ENCODE measurements at regions not wholly inside any gene's neighbourhood (a gene's known extent, or its start where the extent isn't known, plus 50 kb on each side); places are given as distances from the start of the nearest gene placed in this dataset.
"Not testable (repeated sequence)": the region's sequence is repeated elsewhere in the genome, so short reads cannot be mapped to it uniquely, and the experiment has no call there.

GRCh38 chr2:67156796-67157195 lies 240.3 kb upstream of the ETAA1 start:
- H3K4me1 ChIP-seq (ENCODE audit: insufficient read depth, low read length): no peaks in the 10 kb centered on the region
- H3K9ac ChIP-seq (ENCODE audit: low read depth, low read length): no peak overlapping the region
- H3K36me3 ChIP-seq (ENCODE audit: insufficient read depth, low read length): no peaks in the 10 kb centered on the region
- H3K9me3 ChIP-seq (ENCODE audit: control insufficient read depth, insufficient read depth, low read length): no peaks in the 10 kb centered on the region; the same call in 1 of the 2 replicates

GRCh38 chr2:67158718-67159117 lies 238.4 kb upstream of the ETAA1 start:
- Histone ChIP-seq H3K9me3 (ENCODE audit: control insufficient read depth, insufficient read depth, low read length) (no peaks in the 10 kb centered on the region), H3K4me1 (ENCODE audit: insufficient read depth, low read length) (no peaks in the 10 kb centered on the region), H3K9ac (ENCODE audit: low read depth, low read length) (no peak overlapping the region), H3K36me3 (ENCODE audit: insufficient read depth, low read length) (no peaks in the 10 kb centered on the region)

- H3K9ac ChIP-seq (ENCODE audit: low read depth, low read length): no peak overlapping the region
- no peaks in the 10 kb centered on the region for H3K9me3 ChIP-seq (ENCODE audit: control insufficient read depth, insufficient read depth, low read length)
- no peaks in the 10 kb centered on the region for H3K4me1 ChIP-seq (ENCODE audit: insufficient read depth, low read length)
- H3K36me3 ChIP-seq (ENCODE audit: insufficient read depth, low read length): no peaks in the 10 kb centered on the region
Observed at GRCh38 chr2:67159929-67160328, 237.2 kb upstream of the ETAA1 start.

DNA sequence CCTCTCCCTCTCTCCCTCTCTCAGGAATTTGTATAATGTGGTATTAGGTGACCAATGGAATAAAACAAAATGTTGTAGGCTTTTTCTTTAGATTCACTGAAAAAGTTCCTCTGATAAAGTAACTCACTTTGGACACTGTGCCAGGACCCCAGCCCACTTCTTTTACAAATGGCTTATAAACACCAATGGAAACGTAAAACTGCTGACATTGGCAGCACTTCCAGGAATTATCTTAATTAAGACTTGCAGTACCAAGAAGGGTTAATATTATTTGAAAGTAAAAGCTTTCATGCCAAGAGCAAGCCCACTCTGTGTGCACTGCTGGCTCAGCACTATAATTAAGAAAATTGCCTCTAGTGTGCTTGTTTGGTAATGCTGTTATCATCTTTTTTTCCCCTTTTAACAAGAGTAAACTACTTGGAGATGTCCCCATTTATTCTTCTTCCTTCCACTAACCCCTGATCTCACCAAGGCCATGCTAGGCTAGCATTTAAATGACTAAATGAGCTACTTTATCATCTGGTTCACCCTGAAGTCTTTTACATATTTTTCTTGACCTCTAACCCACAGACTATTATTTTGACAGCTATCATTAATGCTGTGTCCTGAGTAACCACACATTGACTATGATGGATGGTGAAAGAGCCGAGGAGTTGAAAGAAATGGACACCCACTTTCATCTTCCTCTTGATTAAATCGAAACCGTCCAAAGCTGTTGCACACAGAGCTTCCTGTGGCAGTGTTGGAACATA lies 232.2 kb upstream of the ETAA1 start:
- H3K36me3 ChIP-seq (ENCODE audit: insufficient read depth, low read length): no peaks in the 10 kb centered on the region
- no peaks in the 10 kb centered on the region for H3K4me1 ChIP-seq (ENCODE audit: insufficient read depth, low read length)
- H3K9me3 ChIP-seq (ENCODE audit: control insufficient read depth, insufficient read depth, low read length): no peaks in the 10 kb centered on the region
- H3K9ac ChIP-seq (ENCODE audit: low read depth, low read length): no peak overlapping the region

DNA sequence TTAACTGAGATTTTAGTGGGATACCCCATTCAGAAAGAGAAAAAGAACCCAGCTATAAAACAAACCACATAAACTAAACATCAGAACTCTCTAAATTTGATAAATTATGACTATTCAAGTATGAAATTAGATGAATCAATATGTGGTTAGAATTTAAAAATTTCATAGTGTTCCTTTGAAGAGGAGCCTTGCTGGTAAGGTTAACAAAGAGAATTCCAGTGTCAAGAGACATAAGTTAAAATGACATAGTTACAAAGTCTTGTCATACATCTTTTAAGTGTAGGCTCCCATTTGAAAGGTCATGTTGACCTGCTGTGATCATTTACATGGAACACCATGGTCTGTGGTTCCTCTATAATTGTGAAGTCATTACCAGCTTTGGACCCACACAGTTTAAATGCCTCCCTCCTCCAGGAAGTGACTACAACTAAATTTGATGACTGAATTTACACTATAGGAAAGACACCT lies 231.6 kb upstream of the ETAA1 start:
- Histone ChIP-seq H3K9ac (ENCODE audit: low read depth, low read length) (no peak overlapping the region), H3K4me1 (ENCODE audit: insufficient read depth, low read length) (no peaks in the 10 kb centered on the region), H3K9me3 (ENCODE audit: control insufficient read depth, insufficient read depth, low read length) (no peaks in the 10 kb centered on the region), H3K36me3 (ENCODE audit: insufficient read depth, low read length) (no peaks in the 10 kb centered on the region)

DNA sequence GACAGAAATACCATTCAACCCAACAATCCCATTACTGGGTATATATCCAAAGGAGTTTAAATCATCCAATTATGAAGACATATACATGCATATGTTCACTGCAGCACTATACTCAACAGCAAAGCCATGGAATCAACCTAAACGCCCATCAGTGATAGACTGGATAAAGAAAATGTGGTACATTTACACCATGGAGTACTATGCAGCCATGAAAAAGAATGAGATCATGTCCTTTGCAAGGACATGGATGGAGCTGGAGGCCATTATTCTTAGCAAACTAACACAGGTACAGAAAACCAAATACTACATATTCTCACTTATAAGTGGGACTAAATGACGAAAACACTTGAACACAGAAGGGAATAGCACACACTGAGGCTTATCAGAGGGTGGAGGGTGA lies 230.6 kb upstream of the ETAA1 start:
- not testable (repeated sequence) for H3K9me3 ChIP-seq (ENCODE audit: control insufficient read depth, insufficient read depth, low read length); H3K4me1 ChIP-seq (ENCODE audit: insufficient read depth, low read length); H3K9ac ChIP-seq (ENCODE audit: low read depth, low read length); H3K36me3 ChIP-seq (ENCODE audit: insufficient read depth, low read length)

GRCh38 chr2:67169417-67170140 lies 227.6 kb upstream of the ETAA1 start:
- Histone ChIP-seq H3K9ac (ENCODE audit: low read depth, low read length) (no peak overlapping the region), H3K9me3 (ENCODE audit: control insufficient read depth, insufficient read depth, low read length) (no peaks in the 10 kb centered on the region), H3K4me1 (ENCODE audit: insufficient read depth, low read length) (no peaks in the 10 kb centered on the region), H3K36me3 (ENCODE audit: insufficient read depth, low read length) (no peaks in the 10 kb centered on the region)

DNA sequence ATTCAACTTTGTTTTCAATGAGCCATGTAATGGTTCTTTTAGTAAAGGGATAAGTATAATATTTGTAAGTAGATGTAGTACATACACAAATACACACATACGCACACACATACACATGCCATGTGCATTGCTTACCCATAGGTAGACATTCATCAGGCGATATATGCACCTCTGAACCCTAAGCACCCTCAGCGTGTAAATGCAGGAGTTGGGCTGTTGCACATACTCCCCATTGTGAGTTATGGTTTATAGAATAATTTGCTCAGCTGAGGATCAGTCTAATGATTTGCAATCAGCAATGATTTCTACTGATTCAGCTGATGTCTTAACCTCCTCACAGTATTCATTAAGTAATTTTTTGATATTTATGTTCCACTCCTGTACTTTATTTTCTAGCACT lies 217.6 kb upstream of the ETAA1 start:
- Histone ChIP-seq H3K9me3 (ENCODE audit: control insufficient read depth, insufficient read depth, low read length) (no peaks in the 10 kb centered on the region), H3K4me1 (ENCODE audit: insufficient read depth, low read length) (no peaks in the 10 kb centered on the region), H3K9ac (ENCODE audit: low read depth, low read length) (no peak overlapping the region), H3K36me3 (ENCODE audit: insufficient read depth, low read length) (no peaks in the 10 kb centered on the region)

DNA sequence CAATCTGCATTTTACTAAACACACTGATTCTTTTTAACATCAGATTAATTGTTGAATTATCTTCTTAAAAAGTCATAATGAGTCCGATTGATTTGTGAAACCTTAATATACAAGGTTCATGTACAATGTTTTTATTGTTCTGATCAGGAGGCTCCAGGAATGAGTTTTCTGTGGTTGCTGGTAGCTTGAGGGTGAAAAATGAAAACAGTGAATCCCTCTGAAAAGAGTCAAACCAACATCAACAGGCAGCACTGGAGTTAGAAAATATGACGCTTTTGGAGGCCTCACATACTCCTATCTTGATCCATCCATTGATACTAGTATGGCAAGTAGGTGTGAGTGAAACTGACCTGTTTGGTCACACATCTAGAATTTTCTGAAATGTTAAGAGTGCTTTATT lies 216.3 kb upstream of the ETAA1 start:
- no peaks in the 10 kb centered on the region for H3K9me3 ChIP-seq (ENCODE audit: control insufficient read depth, insufficient read depth, low read length)
- H3K4me1 ChIP-seq (ENCODE audit: insufficient read depth, low read length): no peaks in the 10 kb centered on the region
- H3K9ac ChIP-seq (ENCODE audit: low read depth, low read length): no peak overlapping the region
- H3K36me3 ChIP-seq (ENCODE audit: insufficient read depth, low read length): no peaks in the 10 kb centered on the region

DNA sequence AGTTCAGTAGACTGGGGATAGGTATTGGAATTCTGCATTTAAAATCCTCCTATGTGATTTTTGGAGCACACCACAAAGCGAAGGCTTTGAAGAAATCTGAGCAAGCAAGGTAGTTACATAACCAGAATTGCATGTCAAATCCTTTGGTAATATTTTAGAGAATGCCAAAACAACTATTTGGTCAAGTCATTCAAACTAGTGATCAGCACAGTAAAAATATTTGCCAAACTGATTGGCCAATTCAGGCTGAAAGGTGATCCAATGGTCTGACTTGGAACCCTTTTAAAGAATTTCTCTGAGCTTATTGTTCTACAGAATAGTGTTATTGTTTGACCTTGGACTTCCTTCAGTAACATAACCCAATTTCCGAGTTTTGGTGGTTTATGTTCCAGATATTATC lies 214.2 kb upstream of the ETAA1 start:
- no peaks in the 10 kb centered on the region for H3K36me3 ChIP-seq (ENCODE audit: insufficient read depth, low read length)
- no peaks in the 10 kb centered on the region for H3K9me3 ChIP-seq (ENCODE audit: control insufficient read depth, insufficient read depth, low read length)
- no peaks in the 10 kb centered on the region for H3K4me1 ChIP-seq (ENCODE audit: insufficient read depth, low read length)
- H3K9ac ChIP-seq (ENCODE audit: low read depth, low read length): no peak overlapping the region

DNA sequence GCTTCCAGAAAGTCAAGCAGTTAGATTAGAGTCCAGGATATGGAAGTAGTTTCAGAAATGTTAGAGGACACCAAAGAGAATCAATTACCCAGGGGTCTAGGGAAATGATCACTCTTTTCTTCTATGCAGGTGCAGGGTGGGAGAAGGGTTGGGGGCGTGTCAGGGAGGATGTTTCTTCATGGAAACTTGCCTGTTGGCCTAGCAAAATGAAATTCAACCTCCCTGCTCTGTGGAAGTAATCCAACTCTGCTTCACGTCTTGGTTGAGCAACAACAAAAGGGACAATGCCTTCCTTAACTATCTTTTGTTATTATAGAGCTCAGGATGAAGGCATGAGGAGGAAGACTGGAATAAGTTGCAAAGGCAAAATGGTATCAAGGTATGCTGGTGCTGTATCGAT lies 210.8 kb upstream of the ETAA1 start:
- H3K9me3 ChIP-seq (ENCODE audit: control insufficient read depth, insufficient read depth, low read length): no peaks in the 10 kb centered on the region
- no peaks in the 10 kb centered on the region for H3K36me3 ChIP-seq (ENCODE audit: insufficient read depth, low read length)
- H3K4me1 ChIP-seq (ENCODE audit: insufficient read depth, low read length): no peaks in the 10 kb centered on the region
- H3K9ac ChIP-seq (ENCODE audit: low read depth, low read length): no peak overlapping the region

DNA sequence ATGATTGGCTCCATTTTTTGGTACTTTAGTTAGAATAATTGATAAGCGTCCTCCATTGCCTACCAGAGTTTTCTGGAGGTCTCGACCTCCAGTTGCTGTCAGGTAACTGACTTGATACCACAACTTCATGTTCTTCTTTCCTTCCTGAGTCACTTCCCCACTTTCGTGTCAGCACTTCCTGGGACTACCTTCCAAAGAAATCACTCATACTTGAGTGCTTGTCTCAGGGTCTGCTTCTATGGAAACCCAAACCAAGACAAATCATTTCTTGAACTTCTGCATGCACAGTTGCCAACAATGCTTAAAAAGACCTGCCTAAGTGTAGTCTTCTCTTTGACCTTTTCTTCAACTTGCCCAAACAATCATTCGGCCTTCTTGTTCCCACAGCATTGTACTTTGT lies 210.3 kb upstream of the ETAA1 start:
- H3K9me3 ChIP-seq (ENCODE audit: control insufficient read depth, insufficient read depth, low read length): no peaks in the 10 kb centered on the region
- no peaks in the 10 kb centered on the region for H3K36me3 ChIP-seq (ENCODE audit: insufficient read depth, low read length)
- no peaks in the 10 kb centered on the region for H3K4me1 ChIP-seq (ENCODE audit: insufficient read depth, low read length)
- H3K9ac ChIP-seq (ENCODE audit: low read depth, low read length): no peak overlapping the region

DNA sequence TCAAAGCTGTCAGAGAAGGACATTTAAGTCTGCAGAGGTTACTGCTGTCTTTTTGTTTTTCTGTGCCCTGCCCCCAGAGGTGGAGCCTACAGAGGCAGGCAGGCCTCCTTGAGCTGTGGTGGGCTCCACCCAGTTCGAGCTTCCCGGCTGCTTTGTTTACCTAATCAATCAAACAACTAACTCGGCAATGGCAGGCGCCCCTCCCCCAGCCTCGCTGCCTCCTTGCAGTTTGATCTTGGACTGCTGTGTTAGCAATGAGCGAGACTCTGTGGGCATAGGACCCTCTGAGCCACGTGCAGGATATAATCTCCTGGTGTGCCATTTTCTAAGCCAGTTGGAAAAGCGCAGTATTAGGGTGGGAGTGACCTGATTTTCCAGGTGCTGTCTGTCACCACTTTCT lies 201.8 kb upstream of the ETAA1 start:
- not testable (repeated sequence) for H3K9me3 ChIP-seq (ENCODE audit: control insufficient read depth, insufficient read depth, low read length); H3K9ac ChIP-seq (ENCODE audit: low read depth, low read length); H3K36me3 ChIP-seq (ENCODE audit: insufficient read depth, low read length); H3K4me1 ChIP-seq (ENCODE audit: insufficient read depth, low read length)

DNA sequence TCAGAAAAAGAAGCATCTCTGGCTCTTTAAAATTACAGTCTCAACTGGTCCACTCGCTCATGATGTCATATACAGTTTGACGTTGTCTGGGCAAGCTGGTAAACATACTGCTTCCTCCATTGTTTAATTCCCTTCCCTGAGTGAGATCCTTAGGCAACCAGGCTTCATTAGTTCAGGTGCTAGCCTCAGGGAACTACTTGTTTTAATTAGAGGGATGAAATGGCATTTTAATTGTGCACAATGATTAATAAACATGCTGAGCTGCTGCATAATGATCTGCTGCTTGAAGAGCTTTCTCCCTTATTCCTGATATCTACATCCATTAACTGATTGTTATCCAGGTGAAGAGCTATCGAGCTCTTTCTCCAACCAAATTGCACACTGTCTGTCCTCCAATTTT lies 195.6 kb upstream of the ETAA1 start:
- Histone ChIP-seq H3K9me3 (ENCODE audit: control insufficient read depth, insufficient read depth, low read length) (no peaks in the 10 kb centered on the region), H3K4me1 (ENCODE audit: insufficient read depth, low read length) (no peaks in the 10 kb centered on the region), H3K9ac (ENCODE audit: low read depth, low read length) (no peak overlapping the region), H3K36me3 (ENCODE audit: insufficient read depth, low read length) (no peaks in the 10 kb centered on the region)

DNA sequence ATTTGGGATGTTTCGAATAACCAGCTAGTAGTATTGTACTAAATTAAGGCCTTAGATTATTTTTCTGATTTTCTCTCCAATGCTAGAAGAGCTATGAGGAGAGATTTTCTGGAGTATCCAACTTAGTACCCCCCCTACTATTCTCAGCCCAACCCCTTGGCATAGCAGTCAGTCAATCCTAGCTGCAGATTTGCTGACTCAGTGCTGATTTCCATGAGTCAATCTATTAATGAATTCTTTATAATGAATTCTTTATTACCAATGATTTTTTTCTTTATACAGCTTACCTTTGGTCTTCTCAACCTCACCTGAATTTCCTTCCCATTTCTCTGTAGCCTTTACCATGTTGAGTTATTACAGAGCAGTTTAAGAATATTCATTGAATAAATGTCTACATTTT lies 192.8 kb upstream of the ETAA1 start:
- Histone ChIP-seq H3K4me1 (ENCODE audit: insufficient read depth, low read length) (0 out of 2 replicates have a peak, but pooled peaks cover 5% of the 10 kb centered on the region), H3K36me3 (ENCODE audit: insufficient read depth, low read length) (no peaks in the 10 kb centered on the region), H3K9me3 (ENCODE audit: control insufficient read depth, insufficient read depth, low read length) (no peaks in the 10 kb centered on the region), H3K9ac (ENCODE audit: low read depth, low read length) (no peak overlapping the region)

Measured in ES-I3 (cell line).